ENCODE measurements at regions not wholly inside any gene's neighbourhood (a gene's known extent, or its start where the extent isn't known, plus 50 kb on each side); places are given as distances from the start of the nearest gene placed in this dataset.

DNA sequence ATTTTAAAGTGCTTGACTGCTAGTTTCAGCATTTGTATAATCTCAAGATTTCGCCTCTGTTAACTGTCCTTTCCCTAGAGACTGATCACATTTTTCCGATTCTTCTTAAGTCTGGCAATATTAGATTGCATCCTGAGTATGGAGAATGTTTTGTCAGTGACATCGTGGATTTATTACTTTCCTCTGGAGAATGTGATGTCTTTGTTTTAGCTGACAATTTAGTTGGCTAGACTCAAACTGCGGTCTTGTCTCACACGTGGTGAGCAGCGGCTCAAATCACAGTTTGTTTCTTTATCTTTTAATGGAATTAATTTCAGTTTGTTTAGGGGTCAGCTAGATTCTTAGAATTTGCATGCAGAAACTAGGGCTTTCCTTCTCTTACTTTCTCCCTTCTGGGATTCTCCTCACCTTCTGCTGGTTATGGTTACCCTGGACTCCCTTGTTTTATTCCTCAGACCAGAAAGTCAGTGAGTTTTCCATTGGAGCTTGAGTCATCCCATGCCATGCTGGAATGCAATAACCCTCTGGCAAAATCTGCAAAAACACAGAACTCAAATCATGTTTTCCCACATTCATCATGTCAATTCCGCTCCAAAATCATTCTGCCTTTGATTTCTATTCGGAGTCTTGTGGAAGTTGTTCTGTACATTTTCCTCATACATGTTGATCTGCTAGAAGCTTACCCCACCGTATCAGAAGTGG, 327.2 kb upstream of the TRIB2 start:
- TF ChIP-seq, protein P1, sequence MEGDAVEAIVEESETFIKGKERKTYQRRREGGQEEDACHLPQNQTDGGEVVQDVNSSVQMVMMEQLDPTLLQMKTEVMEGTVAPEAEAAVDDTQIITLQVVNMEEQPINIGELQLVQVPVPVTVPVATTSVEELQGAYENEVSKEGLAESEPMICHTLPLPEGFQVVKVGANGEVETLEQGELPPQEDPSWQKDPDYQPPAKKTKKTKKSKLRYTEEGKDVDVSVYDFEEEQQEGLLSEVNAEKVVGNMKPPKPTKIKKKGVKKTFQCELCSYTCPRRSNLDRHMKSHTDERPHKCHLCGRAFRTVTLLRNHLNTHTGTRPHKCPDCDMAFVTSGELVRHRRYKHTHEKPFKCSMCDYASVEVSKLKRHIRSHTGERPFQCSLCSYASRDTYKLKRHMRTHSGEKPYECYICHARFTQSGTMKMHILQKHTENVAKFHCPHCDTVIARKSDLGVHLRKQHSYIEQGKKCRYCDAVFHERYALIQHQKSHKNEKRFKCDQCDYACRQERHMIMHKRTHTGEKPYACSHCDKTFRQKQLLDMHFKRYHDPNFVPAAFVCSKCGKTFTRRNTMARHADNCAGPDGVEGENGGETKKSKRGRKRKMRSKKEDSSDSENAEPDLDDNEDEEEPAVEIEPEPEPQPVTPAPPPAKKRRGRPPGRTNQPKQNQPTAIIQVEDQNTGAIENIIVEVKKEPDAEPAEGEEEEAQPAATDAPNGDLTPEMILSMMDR (IDR thresholded peaks at IDR 0.05; ENCODE audit: low read depth, low read length, poor library complexity, severe bottlenecking): no peak
- no peak for TF ChIP-seq EZH2phosphoT487 (IDR thresholded peaks at IDR 0.05; ENCODE audit: borderline replicate concordance, low read length)
